ENCODE measurements at regions not wholly inside any gene's neighbourhood (a gene's known extent, or its start where the extent isn't known, plus 50 kb on each side); places are given as distances from the start of the nearest gene placed in this dataset.
A peak's percentile ranks its signal among the peaks of the same experiment; 100 is the strongest.

DNA sequence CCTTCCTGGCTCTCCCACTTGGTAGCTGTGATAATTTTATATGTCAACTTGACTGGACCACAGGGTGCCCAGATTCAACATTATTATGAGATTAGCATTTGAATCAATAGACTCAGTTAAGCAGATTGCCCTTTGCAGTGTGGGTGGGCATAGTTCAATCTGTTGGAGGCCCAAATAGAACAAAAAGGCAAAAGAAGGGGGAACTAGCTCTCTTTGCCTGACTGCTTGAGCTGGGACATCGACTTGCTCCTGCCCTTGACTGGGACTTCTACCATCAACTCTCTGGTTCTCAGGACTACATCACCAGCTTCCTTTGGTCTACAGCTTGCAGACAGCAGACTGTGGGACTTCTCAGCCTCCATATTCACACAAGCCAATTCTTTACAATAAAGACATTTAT, 1189.2 kb downstream of the BCL11B start:
- DNase-seq, result no peak

DNA sequence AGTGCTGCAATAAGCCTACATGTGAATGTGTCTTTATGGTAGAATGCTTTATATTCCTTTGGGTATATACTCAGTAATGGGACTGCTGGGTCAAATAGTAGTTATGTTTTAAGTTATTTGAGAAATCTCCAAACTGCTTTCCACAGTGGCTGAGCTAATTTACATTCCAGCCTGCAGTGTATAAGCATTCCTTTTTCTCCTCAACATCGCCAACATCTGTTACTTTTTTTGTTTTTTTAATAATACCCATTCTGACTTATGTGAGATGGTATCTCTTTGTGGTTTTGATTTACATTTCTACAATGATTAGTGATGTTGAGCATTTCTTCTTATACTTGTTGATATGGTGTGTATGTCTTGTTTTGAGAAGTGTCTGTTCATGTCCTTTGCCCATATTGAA, 1186.2 kb downstream of the BCL11B start:
- no peak for DNase-seq

DNA sequence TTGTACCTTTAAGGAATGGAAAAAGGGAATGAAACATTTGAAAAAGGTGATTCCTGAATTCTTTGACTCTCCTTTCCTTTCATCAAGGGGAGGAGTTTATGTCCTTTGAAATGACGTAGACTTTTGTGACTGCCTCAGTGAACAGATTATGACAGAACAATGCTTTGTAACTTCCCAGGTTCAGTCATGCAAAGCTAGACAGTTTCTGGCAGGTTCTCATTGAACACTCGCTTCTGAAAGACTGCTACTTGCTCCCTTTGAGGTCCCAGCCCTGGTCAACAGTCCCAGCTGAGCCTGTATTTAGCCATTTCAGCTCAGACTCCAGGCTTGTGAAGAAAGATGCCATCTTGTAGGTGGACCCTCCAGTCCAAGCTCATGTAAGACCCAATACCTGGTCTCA, 1178.9 kb downstream of the BCL11B start:
- no peak for DNase-seq

DNA sequence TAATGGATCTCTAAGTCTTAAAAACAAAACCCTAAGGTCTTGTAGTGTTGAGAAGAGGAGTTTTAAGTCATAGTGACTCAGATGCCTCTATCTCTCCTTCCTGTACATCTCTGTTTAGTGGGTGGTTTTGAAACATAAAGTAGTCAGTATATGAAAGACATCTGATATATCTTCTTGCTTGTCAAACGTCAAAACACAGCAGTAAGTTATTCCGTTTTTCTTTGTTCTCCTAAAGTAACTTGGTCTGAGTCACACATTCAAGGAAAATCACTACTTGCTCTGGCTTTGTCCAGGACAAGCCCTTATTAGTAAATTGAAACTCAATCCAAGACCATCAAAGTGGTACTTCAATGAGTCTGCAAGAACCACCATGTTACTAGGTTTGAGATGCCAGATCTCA, 1172.5 kb downstream of the BCL11B start:
- no peak for DNase-seq

DNA sequence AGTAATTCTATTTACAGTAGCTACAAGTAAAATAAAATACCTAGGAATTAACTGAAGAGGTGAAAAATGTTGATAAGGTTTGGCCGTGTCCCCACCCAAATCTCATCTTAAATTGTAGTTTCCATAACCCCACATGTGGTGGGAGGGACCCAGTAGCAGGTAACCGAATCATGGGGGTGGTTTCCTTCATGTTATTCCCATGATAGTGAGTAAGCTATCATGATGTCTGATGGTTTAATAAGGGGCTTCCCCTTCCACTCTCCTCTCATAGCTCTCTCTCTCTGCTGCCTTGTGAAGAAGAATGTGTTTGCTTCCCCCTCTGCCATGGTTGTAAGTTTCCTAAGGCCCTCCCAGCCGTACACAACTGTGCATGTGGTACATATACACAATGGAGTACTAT, 1170.7 kb downstream of the BCL11B start:
- DNase-seq, result no peak

DNA sequence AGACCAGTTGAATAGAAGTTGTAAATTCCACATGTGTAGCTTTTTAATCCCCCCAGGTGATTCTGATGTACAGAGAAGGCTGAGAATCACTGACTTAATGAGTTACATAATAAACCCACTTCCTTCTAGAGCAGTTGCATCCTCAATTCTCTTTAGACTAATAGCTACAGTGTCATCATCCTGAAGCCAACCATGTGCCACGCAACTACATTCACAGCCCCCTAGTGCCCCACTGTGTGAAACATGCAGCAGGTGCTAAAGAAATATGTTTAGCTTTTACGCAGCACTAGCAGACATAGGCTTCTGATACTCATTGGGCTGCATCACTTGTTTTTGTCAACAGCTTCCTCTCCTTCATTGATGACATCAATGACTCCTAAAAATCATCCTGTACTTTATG, 1168.3 kb downstream of the BCL11B start:
- no peak for DNase-seq

DNA sequence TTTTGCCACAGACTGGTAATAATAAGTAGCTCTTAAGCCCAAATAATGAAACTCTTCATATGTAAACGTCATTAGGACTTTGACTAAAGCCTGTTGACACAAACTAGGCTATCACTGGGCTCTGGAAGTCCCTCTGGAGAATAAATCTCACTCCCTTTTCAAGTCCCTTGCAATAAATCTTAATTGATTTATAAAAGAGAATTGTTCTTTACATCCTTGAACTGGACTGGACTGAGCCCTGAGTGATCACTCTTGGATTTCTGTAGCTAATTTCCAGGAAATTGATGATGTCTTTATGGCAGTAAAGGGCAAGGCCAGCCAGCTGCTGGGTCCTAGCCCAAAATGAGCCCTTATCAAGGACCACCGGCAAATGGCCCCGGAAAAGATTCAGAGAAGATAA, 1162.7 kb downstream of the BCL11B start:
- no peak for DNase-seq

DNA sequence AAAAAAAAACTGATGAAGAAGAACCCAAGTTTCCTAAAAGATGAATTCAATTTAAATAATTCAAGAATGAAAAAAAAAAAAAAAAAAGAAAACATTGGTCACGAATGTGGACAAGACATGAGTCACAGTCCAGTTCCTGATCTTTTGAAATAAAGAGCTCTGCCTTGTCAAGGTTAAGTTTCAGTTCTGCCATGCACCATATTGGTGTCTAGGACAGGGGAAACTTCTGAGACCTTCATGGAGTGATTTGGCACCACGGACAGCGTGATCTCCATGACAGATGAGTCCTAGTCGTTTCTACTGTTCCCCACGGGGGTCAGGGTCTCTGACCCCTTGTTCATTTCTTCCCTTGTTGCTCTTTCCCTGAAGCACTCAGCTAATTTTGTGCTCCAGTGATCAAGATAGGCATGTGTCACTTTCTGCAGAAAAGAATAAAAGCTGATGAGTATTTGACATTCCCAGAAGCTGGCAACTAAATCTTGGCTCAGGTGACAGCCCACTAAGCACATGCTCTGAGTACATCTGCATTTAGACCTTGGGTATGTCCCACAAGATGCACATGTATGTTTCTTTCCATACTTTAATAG, 1159.7 kb downstream of the BCL11B start:
- no peak for DNase-seq

DNA sequence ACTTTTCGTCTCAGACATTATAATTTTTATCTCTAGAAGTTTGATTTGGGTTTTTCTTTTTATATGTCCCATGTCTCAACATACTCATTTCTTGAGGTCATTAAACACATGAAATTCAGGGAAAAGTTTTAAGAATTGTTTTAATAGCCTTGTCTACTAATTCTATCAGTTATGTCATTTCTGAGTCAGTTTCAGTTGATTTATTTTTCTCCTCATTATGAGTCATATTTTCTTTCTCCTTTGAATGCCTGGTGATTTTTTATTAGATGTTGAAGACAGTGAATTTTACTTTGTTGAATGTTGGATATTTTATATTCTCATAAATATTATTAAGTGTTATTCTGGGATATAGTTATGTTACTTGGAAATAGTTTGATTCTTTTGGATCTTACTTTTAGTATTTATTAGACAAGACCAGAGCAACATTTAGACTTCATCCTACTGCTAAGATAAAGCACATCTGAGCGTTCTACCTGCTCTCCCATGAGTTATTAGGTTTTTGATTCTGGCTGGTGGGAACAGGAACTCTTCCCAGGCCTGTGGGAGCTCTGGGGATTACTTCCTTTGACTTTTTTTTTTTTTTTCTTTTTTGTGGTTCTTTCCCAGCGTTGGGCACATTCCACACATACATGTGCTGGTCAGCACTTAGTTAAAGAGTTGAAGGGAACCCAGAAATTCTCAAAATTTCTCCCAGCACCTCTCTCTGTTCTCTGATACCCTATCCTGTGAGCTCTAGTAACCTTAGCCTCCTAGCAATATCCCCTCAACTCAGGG, 1157.7 kb downstream of the BCL11B start:
- DNase-seq, result no peak

DNA sequence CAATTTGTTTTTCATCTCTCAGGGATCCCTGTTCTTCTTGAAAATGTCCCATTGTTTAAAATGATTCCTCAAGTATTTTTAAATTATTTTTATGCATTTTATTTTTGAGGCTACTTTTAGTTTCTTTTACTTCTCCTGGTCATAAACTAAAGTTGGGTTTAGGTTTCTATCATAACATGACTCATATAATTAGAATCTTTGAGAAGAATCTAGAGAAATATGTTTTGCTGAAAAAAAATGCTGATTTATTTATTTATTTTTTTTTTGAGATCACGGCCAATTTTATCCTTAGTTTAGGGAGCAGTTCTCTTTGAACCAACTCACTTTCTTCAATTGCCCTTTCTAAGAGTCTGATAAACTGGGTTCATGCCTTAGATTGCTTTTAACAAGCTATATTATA, 1157.1 kb downstream of the BCL11B start:
- DNase-seq, result no peak

DNA sequence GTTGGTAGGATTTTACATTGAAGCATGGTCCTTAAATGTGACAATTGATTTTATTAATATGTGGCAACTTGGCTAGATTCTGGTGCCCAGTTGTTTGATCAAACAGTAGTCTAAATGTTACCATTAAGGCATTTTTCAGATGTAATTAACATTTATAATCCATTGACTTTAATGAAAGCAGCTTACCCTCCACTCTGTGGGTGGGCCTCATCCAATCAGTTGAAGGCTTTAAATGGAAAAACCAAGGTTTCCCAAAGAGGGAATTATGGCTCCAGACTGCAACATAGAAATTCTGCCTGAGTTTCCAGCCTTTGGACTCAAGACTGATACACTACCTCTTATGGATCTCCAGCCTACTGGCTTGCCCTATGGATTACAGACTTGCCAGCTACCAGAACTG, 1153.2 kb downstream of the BCL11B start:
- DNase-seq, result no peak

DNA sequence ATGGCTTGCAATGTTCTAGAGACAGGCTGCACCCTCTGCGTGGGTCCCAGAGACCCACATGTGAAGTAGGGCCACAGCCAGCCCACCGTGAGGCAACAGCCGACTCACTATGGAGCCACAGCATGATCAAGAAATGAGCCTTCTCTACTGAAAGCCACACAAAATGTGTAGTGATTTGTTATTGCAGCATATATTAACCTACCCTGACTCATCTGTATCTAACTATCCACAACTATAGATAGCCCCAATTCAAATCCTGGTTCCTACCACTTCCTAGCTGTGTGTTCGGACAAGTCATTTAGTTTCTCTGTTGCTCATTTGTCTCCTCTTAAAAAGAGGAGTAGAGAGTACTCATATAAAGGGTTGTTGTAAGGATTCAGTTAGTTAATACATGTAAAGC, 1152.3 kb downstream of the BCL11B start:
- DNase-seq, result no peak

DNA sequence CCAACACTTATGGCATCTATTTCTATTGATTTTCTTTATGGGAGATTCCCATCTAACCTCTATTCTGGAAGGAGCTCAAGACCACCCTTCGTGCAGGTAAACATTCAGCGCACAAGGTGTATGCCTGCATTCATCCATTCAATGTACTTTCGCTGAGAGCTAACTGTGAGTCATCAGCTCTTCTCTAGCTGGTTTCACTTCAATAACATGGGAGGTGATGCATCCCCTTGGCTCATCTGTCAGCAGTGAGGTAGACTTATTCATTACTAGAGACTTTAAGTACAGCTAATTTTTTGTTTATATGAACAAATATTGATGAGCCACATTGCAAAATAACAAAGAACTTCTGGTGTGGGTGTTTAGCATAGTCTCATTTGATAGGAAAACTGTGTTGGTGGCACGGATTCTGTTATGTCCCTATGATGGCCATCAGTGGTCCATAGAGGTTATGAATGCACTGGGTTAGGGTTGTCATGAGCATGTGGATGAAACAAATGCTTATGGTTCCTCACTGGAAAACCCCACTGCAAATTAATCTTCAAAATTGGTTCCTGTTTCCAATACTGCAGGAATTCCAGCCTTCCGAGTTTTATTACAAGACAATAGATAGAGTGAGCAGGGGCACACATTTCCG, 1151.0 kb downstream of the BCL11B start:
- no peak for DNase-seq

DNA sequence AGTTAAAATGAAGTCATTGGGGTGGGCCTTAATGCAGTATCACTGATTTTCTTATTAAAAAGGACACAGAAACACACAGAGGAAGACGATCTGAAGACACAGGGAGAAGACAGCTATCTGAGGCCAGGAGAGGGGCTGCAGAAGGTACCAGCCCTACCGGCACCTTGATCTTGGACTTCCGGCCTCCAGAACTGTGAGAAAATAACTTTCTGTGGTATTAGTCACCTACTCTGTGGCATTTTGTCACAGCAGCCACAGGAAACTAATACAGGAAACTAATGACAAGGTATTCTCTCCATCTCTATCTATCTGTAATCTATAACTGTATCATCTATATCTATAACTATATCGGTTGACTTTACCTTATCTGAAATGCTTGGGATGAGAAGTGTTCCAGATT, 1149.5 kb downstream of the BCL11B start:
- DNase-seq, result no peak

DNA sequence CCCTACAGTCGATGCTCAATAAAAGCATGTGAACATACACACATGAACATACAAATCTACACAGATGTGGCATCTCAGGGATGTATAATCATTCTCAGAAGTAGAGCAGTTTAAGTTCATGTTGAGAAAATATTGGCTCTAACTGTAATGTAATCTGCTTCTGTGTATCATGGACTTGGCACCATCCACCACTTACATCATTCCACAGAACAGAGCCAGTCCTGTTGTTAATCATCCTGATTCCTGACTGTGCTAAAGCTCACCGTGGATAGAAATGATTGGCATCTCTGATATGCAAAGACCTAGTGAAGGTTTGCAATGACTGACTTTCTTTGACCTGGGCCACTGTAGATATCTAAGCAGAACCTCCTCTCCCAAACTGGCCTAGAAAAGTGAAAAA, 1141.3 kb downstream of the BCL11B start:
- no peak for DNase-seq

DNA sequence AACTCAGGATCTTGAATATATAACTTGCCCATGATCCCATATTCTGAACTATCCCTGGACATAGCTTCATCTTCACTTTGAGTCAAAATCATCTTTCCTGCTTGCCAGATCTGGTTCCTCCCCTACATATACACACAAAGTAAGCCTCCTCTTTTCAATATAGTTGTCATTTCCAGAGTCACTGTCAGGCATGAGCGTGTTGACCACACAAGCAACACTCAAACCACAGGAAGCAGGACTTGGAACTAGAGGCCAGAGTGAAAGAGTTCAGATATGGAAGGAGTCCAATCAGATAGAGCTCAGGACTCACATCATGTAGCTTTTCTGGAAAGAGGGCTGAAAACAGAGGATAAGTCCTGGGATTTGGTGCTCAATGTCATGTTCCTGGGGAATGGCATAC, 1140.6 kb downstream of the BCL11B start:
- no peak for DNase-seq

DNA sequence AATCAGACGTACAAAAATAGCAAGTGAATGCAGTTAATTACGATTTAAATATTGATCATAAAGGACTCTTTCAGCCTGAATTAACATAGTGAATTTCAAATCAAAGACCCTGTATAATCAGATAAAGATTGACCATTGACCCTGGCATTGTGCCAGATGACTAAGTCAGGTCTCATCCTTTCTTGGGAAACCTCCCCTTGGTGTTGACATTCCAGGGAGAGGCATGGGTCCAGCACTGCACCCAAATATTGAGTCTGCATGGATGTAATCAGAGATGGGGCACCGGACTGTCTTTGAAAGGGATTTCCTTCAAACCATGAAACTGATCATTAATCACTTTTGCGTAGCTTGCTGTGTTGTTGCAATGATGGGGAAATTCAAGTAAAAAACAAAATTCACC, 1138.2 kb downstream of the BCL11B start:
- no peak for DNase-seq

DNA sequence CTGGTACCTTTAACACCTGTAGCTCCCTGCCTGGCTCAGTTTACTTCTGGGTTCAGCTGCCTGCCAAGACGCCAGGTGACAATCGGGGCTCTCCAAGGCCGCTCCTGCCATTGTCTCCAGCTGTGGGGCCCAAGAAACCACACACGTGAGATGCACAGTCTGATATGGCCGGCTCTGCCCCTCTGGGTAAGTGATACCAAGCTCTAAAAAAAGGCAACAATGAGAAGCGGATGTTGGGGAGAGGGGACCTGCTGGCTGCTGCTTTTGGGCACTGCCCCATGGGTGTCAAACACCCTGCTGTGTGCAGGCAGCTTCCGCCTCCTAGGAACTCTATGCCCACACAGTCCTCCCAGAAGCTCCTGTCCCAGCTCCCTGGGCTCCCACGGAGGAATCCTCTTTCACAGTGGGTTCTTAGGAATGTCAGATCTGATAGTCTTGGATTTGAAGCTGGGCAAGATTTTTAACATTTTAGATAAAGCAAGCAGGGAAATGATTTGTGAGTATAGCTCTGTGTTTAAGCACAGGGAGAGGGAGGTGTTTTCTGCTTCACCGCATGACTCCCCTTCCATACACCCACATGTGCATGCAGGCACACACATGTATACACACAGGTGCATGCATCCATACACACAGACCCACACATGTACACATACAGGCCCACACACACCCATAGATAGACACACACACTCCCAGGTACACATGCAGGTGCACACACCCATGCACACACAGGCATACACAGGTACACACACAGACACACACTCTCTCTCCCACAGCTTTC, 1135.8 kb downstream of the BCL11B start:
- no peak for DNase-seq

DNA sequence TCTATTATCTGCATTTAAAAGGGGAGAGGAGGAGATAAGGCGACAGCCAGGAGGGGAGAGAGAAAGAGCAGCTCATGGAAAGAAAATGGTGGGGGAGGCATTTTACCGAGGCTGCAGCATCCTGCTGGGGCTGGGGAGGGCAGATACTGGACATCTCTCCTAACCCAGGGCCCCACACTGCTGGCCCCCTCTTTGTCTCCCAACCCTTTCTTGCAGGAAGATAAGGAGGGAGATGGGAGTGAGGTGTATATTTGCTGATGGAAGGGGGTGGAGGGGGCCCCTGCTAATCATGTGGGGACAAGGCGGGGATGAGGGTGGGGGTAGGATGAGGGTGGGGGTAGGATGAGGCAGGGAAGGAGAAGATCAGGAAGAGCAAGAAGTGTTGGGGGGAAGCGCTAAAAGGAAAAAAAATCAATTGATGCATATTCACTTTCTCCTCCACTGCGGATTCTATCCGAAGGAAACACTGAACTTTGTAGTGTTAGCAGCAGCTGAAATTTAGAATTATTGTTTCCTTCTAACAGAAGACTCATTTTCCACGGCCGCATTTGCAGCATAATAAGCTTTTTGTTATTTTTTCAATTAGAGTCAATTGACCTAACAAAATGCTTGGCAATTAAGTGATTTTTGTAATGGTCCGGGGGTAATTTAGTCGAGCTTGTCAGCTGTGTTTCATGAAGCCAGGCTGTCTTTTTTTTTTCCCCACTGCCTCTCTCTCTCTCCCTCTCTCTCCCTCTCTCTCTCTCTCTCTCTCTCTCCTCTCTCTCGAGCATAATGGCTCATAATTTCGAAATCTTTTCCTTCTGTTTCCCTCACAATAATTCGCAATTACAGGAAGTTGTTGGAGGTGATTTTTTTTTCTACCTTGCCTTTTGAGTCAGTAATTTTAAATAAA, 1134.6 kb downstream of the BCL11B start:
- no peak for DNase-seq

DNA sequence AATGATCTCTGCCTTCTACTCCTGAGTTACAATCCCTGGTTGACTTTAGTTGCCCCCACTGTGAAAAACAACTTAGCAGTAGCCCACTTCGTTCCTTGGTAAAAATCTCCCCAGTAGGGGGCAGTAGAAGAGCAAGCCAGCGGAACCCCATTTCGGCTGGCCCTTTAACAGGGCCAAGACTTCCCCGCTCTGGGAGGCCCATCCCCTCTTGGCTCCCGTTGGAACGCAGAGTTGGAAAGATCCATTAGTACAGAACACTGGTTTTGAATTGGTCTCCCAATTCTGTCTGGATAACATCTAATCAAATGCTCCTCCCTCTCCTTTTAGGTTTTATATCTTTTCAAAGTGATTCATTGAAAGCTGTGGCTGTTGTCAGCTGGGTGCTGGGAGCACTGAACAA, 1133.3 kb downstream of the BCL11B start:
- peak; percentile 8 for DNase-seq

DNA sequence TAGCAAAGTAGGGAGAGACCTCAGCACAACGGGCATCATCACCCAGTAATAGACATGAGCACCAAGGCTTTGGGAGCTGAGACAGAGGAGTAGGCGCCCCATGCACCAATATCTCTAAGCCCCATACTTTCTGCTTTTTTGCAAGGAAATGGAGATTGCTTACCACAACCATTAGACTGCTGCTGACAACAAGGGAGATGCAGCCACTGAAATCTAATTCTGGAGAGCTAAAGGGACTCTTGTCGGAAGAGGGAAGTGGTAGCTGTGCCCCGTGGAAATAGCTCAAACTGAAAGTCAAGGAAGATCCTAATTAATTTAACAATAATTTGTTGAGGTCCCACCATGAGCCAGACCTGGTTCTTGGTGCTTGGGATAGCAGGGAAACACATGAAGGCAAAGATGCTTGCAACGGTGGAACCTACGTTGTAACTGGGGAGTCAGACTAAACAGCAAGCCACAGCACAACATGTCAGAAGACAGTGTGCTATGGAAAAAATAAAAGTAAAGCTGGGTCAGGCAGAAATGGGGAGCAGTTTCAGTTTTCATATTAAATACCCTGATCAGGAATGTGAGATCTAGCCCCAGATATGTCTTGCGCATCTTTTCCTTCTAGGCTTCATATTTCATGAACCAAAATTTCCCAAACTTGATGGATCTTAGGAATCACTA, 1131.0 kb downstream of the BCL11B start:
- DNase-seq, result no peak

DNA sequence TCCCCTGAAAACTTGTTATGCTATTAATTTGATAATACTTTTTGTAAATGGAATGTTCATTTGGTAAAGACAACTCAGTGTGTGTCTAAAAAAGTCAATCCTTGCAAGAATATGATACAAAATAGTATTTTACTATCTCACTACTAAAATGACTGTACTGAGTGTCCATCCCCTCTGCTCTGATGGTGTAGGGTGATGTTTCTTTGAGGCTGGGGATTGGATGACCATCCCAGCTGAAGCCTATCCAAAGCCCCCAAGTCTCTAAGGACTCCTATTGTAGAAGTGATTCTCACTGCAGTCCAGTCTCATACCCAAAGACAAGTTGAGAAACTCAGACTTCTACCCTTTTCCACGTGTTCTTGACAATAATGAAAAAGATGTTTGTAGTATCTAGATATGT, 1128.4 kb downstream of the BCL11B start:
- DNase-seq, result no peak
